NCI-H524 treated with DMSO at 0.1 percent for 48 hours (cell line): ENCODE measurements at regions not wholly inside any gene's neighbourhood (a gene's known extent, or its start where the extent isn't known, plus 50 kb on each side); places are given as distances from the start of the nearest gene placed in this dataset.

Experiments used
- DNase-seq: peaks from one replicate; lab custom pipeline; 2025; lab: John Stamatoyannopoulos, UW

GRCh38 chr3:67288466-67289106 lies 290.5 kb downstream of the KBTBD8 start:
- DNase-seq, result no peak

- DNase-seq, result no peak
These were observed 291.5 kb downstream of the KBTBD8 start for GRCh38 chr3:67289626-67290025.

GRCh38 chr3:67290438-67290837 lies 292.3 kb downstream of the KBTBD8 start:
- DNase-seq, result no peak

- no peak for DNase-seq
These were observed 293.5 kb downstream of the KBTBD8 start for GRCh38 chr3:67291287-67292252.

- DNase-seq, result no peak
These were observed 294.4 kb downstream of the KBTBD8 start for GRCh38 chr3:67292356-67293121.

GRCh38 chr3:67294341-67294740 lies 296.2 kb downstream of the KBTBD8 start:
- DNase-seq, result no peak

GRCh38 chr3:67296039-67296892 lies 298.2 kb downstream of the KBTBD8 start:
- no peak for DNase-seq

- DNase-seq, result no peak
These were observed 299.8 kb downstream of the KBTBD8 start for GRCh38 chr3:67297715-67298475.

GRCh38 chr3:67301556-67301955 lies 303.4 kb downstream of the KBTBD8 start:
- DNase-seq, result no peak

- no peak for DNase-seq
These were observed 304.4 kb downstream of the KBTBD8 start for GRCh38 chr3:67302489-67302888.

- DNase-seq, result no peak
These were observed 307.1 kb downstream of the KBTBD8 start for GRCh38 chr3:67305160-67305559.

GRCh38 chr3:67305922-67306321 lies 307.8 kb downstream of the KBTBD8 start:
- DNase-seq, result no peak

- DNase-seq, result no peak
These were observed 313.3 kb downstream of the KBTBD8 start for GRCh38 chr3:67311440-67311839.

GRCh38 chr3:67312155-67312554 lies 314.0 kb downstream of the KBTBD8 start:
- no peak for DNase-seq

GRCh38 chr3:67318162-67318561 lies 320.1 kb downstream of the KBTBD8 start:
- no peak for DNase-seq

GRCh38 chr3:67324554-67324953 lies 326.4 kb downstream of the KBTBD8 start:
- no peak for DNase-seq
